ENCODE measurements at regions not wholly inside any gene's neighbourhood (a gene's known extent, or its start where the extent isn't known, plus 50 kb on each side); places are given as distances from the start of the nearest gene placed in this dataset.

DNA sequence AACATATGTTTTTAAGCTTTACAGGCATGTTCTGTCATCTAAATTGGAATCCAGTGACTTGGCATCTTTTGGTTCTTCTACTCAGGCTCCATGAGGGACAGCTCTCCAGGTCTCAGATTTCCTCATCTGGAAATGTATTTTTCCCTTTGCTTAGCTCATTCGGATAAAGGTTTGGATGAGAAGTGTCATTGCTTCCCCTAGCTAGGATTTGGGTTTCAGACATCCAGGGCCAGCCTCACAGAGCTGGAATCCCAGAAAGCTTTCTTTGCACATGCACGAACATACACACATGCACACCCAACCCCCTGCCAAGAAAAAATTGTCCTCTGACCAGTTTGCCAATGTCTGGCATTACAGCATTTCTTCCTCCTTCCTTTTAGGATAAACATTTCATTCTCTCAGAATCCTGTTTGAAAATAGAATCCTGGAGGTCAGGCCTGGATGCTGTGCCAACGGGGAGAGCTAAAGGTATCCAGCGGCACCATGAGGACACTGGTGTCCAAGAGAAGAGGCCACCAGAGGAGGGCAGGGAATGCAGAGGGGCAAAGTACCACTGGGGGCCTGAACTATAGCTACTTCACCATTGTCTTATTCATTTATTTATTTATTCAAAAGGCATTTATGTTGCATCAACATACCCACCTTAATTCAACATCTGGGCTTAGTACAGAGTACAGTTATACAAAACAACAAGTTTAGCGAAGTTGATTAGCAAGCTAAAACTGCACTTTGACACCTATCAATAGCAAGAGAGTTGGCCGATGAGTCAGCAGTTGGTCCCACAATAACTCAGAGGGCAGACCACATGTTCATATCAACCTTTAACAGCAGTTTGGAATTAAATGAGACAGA is 97.9 kb upstream of the ATL2 start:
- Histone ChIP-seq H3K36me3 (no peaks in the 10 kb centered on the region), H3K27me3 (no peaks in the 10 kb centered on the region), H3K4me3 (no peak overlapping the region), H3K9me3 (no peaks in the 10 kb centered on the region), H3K4me1 (peaks cover 0 to 13% (median 5%) of the 10 kb centered on the region in 4 donors), H3K27ac (no peak overlapping the region)
- DNase-seq, result no peak
- TF ChIP-seq, protein P1, sequence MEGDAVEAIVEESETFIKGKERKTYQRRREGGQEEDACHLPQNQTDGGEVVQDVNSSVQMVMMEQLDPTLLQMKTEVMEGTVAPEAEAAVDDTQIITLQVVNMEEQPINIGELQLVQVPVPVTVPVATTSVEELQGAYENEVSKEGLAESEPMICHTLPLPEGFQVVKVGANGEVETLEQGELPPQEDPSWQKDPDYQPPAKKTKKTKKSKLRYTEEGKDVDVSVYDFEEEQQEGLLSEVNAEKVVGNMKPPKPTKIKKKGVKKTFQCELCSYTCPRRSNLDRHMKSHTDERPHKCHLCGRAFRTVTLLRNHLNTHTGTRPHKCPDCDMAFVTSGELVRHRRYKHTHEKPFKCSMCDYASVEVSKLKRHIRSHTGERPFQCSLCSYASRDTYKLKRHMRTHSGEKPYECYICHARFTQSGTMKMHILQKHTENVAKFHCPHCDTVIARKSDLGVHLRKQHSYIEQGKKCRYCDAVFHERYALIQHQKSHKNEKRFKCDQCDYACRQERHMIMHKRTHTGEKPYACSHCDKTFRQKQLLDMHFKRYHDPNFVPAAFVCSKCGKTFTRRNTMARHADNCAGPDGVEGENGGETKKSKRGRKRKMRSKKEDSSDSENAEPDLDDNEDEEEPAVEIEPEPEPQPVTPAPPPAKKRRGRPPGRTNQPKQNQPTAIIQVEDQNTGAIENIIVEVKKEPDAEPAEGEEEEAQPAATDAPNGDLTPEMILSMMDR (IDR thresholded peaks at IDR 0.05), result no peak
- intact Hi-C loops (cut with DNase I; ENCODE audit: low total_unique reads), result no loop called here

DNA sequence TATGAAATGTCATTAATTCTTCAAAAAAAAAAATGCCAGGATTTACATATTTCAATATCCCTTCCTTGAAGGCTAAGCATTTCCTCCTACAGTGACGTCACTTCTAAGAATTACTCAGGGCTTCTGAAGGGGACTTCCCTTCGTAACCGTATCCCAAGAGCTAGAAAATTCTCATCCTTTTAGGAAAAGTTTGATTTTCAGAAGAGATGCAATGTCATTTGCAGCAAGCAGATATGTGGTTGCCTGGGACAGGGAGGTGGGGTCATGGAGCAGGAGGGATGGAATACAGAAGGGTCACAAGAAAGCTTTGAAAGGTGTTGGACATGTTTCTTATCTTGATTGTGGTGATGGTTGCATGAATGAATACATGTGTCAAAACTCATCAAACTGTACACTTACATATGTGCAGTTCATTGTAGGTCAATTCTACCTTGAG is 97.0 kb upstream of the ATL2 start:
- TF ChIP-seq, protein P1 (IDR thresholded peaks at IDR 0.05), result no peak
- Histone ChIP-seq H3K27me3 (no peaks in the 10 kb centered on the region), H3K36me3 (no peaks in the 10 kb centered on the region), H3K27ac (no peak overlapping the region), H3K9me3 (no peaks in the 10 kb centered on the region), H3K4me1 (peaks cover 0 to 13% (median 5%) of the 10 kb centered on the region in 4 donors), H3K4me3 (no peak overlapping the region)
- no peak for DNase-seq
- intact Hi-C loops (cut with DNase I; ENCODE audit: low total_unique reads), result no loop called here

DNA sequence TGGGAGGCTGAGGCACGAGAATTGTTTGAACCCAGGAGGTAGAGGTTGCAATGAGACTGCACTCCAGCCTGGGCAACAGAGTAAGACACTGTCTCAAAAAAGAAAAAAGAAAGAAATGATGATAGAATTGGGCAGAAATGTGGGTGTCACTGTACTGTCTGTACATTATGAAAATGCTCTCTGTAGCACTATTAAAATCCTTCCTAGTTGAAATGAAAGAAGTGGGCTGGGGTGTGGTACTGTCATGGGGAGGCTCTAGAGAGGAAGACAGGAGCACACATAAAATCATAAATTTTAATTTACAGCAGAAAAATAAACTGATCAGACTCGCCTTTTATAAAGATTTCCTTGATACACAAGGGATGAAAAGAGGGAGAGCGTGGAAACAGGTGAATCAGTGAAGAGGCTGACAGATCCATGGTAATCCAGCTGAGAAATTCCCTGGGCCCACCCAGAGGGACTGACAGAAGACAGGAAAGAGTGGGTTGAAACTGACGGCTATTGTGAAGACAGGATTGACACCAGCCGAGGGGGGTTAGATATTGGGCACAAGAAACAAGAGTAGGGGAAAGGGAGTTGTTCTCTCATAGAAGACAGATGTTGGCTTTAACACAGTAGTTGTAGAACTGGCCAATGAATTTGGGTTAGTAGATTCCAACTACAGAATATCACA is 96.4 kb upstream of the ATL2 start:
- TF ChIP-seq, protein P1 (IDR thresholded peaks at IDR 0.05), result no peak
- Histone ChIP-seq H3K9me3 (no peaks in the 10 kb centered on the region), H3K27ac (no peak overlapping the region), H3K27me3 (no peaks in the 10 kb centered on the region), H3K36me3 (no peaks in the 10 kb centered on the region), H3K4me1 (peaks cover 0 to 13% (median 5%) of the 10 kb centered on the region in 4 donors), H3K4me3 (no peak overlapping the region)
- intact Hi-C loops (cut with DNase I; ENCODE audit: low total_unique reads), result no loop called here
- no peak for DNase-seq

DNA sequence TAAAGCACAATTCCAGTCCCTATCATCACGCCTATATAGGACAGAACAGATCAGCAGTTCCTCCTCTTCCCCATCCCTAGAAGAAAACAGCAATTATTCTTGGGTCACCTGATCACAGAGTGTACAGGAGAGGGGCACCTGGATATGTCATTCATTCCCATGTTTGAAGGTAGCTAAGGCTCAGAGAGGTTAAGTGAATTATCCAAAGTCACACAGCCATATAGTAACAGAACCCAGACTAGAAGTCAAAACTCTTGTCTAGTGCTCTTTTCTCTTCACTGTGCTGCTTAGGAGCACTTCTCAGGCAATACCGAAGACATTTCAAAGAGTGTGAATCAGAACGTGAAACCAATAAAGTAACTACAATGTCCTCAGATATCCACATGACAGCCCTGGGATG is 93.0 kb upstream of the ATL2 start:
- Histone ChIP-seq H3K4me1 (peaks cover 0 to 38% (median 29%) of the 10 kb centered on the region in 4 donors), H3K36me3 (no peaks in the 10 kb centered on the region), H3K9me3 (no peaks in the 10 kb centered on the region), H3K27ac (no peak overlapping the region), H3K4me3 (no peak overlapping the region), H3K27me3 (no peaks in the 10 kb centered on the region)
- intact Hi-C loops (cut with DNase I; ENCODE audit: low total_unique reads), result no loop called here
- no peak for DNase-seq
- TF ChIP-seq, protein P1 (IDR thresholded peaks at IDR 0.05), result no peak

DNA sequence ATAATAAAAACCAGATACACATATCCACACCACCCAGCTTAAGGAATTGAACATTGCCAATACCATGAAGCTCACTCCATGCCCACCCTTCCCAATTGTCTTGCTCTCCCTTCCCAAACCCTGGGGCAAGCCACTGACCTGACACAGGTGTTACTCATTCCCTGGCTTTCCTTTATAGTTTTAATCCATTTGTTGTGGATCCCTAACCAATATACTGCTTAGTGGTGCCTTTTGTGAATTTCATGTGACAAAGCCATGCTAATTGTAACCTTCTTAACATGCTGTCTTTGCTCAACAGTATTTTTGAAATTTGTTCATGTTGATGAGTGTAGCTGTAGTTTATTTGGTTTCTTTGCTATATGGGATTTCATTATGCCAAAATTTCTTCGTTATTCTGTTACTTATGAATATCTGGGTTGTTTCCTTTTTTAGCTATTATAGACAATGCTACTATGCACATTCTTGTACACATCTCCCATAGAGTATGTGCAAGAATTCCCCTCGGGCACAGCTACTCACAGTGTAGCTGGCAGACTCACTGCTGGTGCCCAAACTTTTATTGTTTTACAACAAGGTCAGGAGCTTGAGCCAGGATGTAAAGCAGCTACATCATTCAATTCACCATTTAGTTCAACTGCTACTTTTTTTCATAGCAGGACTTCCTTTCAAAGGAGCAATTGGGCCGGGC is 90.8 kb upstream of the ATL2 start:
- H3K9me3 ChIP-seq, result no peaks in the 10 kb centered on the region
- TF ChIP-seq, protein P1 (IDR thresholded peaks at IDR 0.05), result no peak
- no peak overlapping the region for H3K4me3 ChIP-seq
- intact Hi-C loops (cut with DNase I; ENCODE audit: low total_unique reads), result no loop called here
- H3K4me1 ChIP-seq, result peaks cover 0 to 31% (median 25%) of the 10 kb centered on the region in 4 donors
- DNase-seq, result no peak
- H3K27me3 ChIP-seq, result no peaks in the 10 kb centered on the region
- H3K36me3 ChIP-seq, result no peaks in the 10 kb centered on the region
- peak overlapping the region; percentile 66 to 67 for H3K27ac ChIP-seq

All from tibial artery (tissue), 4 donors.